Skin epidermis (tissue), 12 donors: ENCODE measurements at regions not wholly inside any gene's neighbourhood (a gene's known extent, or its start where the extent isn't known, plus 50 kb on each side); places are given as distances from the start of the nearest gene placed in this dataset.
"Not testable (repeated sequence)": the region's sequence is repeated elsewhere in the genome, so short reads cannot be mapped to it uniquely, and the experiment has no call there.

ENCODE experiments used
- H3K27ac ChIP-seq, 21 experiments: fragments of 200-600 bp; sonication (generic) in 11 of 21; one replicate each; pipeline ENCODE4 v1.5.0; 2020; ENCODE audit warnings: mild to moderate bottlenecking in 3 of 21, inconsistent platforms in 2 of 21, moderate library complexity in 2 of 21
- H3K4me3 ChIP-seq, 7 experiments: fragments of 200-600 bp; sonication (generic) in 2 of 7; one replicate each; pipeline ENCODE4 v1.5.0; 2020; ENCODE audit warnings: inconsistent platforms in 2 of 7, mild to moderate bottlenecking in 2 of 7, moderate library complexity in 1 of 7

GRCh38 chr1:232144696-232145230, 485.2 kb downstream of the SIPA1L2 start:
- Histone ChIP-seq H3K4me3 (no peak overlapping the region), H3K27ac (no peak overlapping the region)

- Histone ChIP-seq H3K4me3 (no peak overlapping the region), H3K27ac (peak overlapping the region in 13 of 21 experiments; percentile 2 to 81 (median 54))
Observed at GRCh38 chr1:232143315-232143886, 486.5 kb downstream of the SIPA1L2 start.

- H3K4me3 ChIP-seq = no peak overlapping the region
- peak overlapping the region in 13 of 21 experiments; percentile 2 to 81 (median 54) for H3K27ac ChIP-seq
Observed at GRCh38 chr1:232142403-232143314, 487.3 kb downstream of the SIPA1L2 start.

GRCh38 chr1:232141167-232141448, 488.8 kb downstream of the SIPA1L2 start:
- H3K27ac ChIP-seq, H3K4me3 ChIP-seq: not testable (repeated sequence)

- no peak overlapping the region for H3K4me3 ChIP-seq
- no peak overlapping the region for H3K27ac ChIP-seq
Observed at GRCh38 chr1:232140419-232141166, 489.3 kb downstream of the SIPA1L2 start.

- no peak overlapping the region for H3K4me3 ChIP-seq
- no peak overlapping the region for H3K27ac ChIP-seq
Observed at GRCh38 chr1:232139444-232139843, 490.5 kb downstream of the SIPA1L2 start.

GRCh38 chr1:232138044-232138443, 491.9 kb downstream of the SIPA1L2 start:
- no peak overlapping the region for H3K4me3 ChIP-seq
- no peak overlapping the region for H3K27ac ChIP-seq

GRCh38 chr1:232137066-232137465, 492.9 kb downstream of the SIPA1L2 start:
- Histone ChIP-seq H3K27ac (no peak overlapping the region), H3K4me3 (no peak overlapping the region)

- no peak overlapping the region for H3K4me3 ChIP-seq
- no peak overlapping the region for H3K27ac ChIP-seq
Observed at GRCh38 chr1:232136136-232136535, 493.8 kb downstream of the SIPA1L2 start.

GRCh38 chr1:232134365-232134764, 495.6 kb downstream of the SIPA1L2 start:
- no peak overlapping the region for H3K27ac ChIP-seq

GRCh38 chr1:232132572-232132971, 497.4 kb downstream of the SIPA1L2 start:
- Histone ChIP-seq H3K4me3 (no peak overlapping the region), H3K27ac (no peak overlapping the region)

More at GRCh38 chr1:232134365-232134764, 495.6 kb downstream of the SIPA1L2 start:
- no peak overlapping the region for H3K4me3 ChIP-seq

- Histone ChIP-seq H3K4me3 (no peak overlapping the region), H3K27ac (no peak overlapping the region)
Observed at GRCh38 chr1:232131715-232132391, 498.1 kb downstream of the SIPA1L2 start.

- Histone ChIP-seq H3K4me3 (no peak overlapping the region), H3K27ac (no peak overlapping the region)
Observed at GRCh38 chr1:232130815-232131480, 499.0 kb downstream of the SIPA1L2 start.

- no peak overlapping the region for H3K4me3 ChIP-seq
Observed at GRCh38 chr1:232127190-232127589, 500.6 kb downstream of the DISC1 start.

GRCh38 chr1:232123775-232124659, 497.4 kb downstream of the DISC1 start:
- no peak overlapping the region for H3K27ac ChIP-seq
- no peak overlapping the region for H3K4me3 ChIP-seq

More at GRCh38 chr1:232127190-232127589, 500.6 kb downstream of the DISC1 start:
- no peak overlapping the region for H3K27ac ChIP-seq

GRCh38 chr1:232117903-232118302, 491.3 kb downstream of the DISC1 start:
- not testable (repeated sequence) for H3K4me3 ChIP-seq, H3K27ac ChIP-seq

- no peak overlapping the region for H3K4me3 ChIP-seq
Observed at GRCh38 chr1:232114985-232115384, 488.4 kb downstream of the DISC1 start.

GRCh38 chr1:232112076-232112475, 485.5 kb downstream of the DISC1 start:
- Histone ChIP-seq H3K4me3 (no peak overlapping the region), H3K27ac (no peak overlapping the region)

More at GRCh38 chr1:232114985-232115384, 488.4 kb downstream of the DISC1 start:
- no peak overlapping the region for H3K27ac ChIP-seq
